Bone marrow (tissue), 2 donors: ENCODE measurements at regions not wholly inside any gene's neighbourhood (a gene's known extent, or its start where the extent isn't known, plus 50 kb on each side); places are given as distances from the start of the nearest gene placed in this dataset.
"Not testable (repeated sequence)": the region's sequence is repeated elsewhere in the genome, so short reads cannot be mapped to it uniquely, and the experiment has no call there.

ENCODE experiments used
- DNase-seq, 2 donors: peaks; one replicate each; lab custom pipeline; 2025; lab: John Stamatoyannopoulos, UW

GRCh38 chr20:63145156-63145555 lies 70.8 kb downstream of the YTHDF1 start:
- DNase-seq: no peak

- DNase-seq: no peak
Observed at GRCh38 chr20:63142933-63143332, 73.0 kb downstream of the YTHDF1 start.

- no peak for DNase-seq
Observed at GRCh38 chr20:63141531-63141930, 74.4 kb downstream of the YTHDF1 start.

GRCh38 chr20:63140514-63141433 lies 75.2 kb downstream of the YTHDF1 start:
- DNase-seq: no peak

GRCh38 chr20:63139837-63140236 lies 76.1 kb downstream of the YTHDF1 start:
- DNase-seq: no peak

- no peak for DNase-seq
Observed at GRCh38 chr20:63139356-63139755, 76.6 kb downstream of the YTHDF1 start.

- no peak for DNase-seq
Observed at GRCh38 chr20:63138855-63139341, 77.0 kb downstream of the YTHDF1 start.

GRCh38 chr20:63137851-63138415 lies 78.0 kb downstream of the YTHDF1 start:
- no peak for DNase-seq

GRCh38 chr20:63136296-63136695 lies 79.6 kb downstream of the YTHDF1 start:
- no peak for DNase-seq

GRCh38 chr20:63135411-63135810 lies 80.5 kb downstream of the YTHDF1 start:
- no peak for DNase-seq

GRCh38 chr20:63134711-63135361 lies 81.1 kb downstream of the YTHDF1 start:
- not testable (repeated sequence) for DNase-seq

GRCh38 chr20:63134201-63134612 lies 81.7 kb downstream of the YTHDF1 start:
- DNase-seq: no peak

GRCh38 chr20:63133481-63134091 lies 82.3 kb downstream of the YTHDF1 start:
- DNase-seq: no peak

- DNase-seq: no peak
Observed at GRCh38 chr20:63132715-63133471, 83.0 kb downstream of the YTHDF1 start.

GRCh38 chr20:63132131-63132714 lies 83.7 kb downstream of the YTHDF1 start:
- DNase-seq: no peak

- DNase-seq: no peak
Observed at GRCh38 chr20:63130658-63131577, 85.0 kb downstream of the YTHDF1 start.

GRCh38 chr20:63129991-63130657 lies 85.8 kb downstream of the YTHDF1 start:
- no peak for DNase-seq

- no peak for DNase-seq
Observed at GRCh38 chr20:63129376-63129965, 86.5 kb downstream of the YTHDF1 start.

GRCh38 chr20:63128956-63129355 lies 87.0 kb downstream of the YTHDF1 start:
- DNase-seq: no peak
